D341Med (cell line): ENCODE measurements at regions not wholly inside any gene's neighbourhood (a gene's known extent, or its start where the extent isn't known, plus 50 kb on each side); places are given as distances from the start of the nearest gene placed in this dataset.
"Not testable (repeated sequence)": the region's sequence is repeated elsewhere in the genome, so short reads cannot be mapped to it uniquely, and the experiment has no call there.

Source experiments
- DNase-seq: peaks from one replicate; pipeline ENCODE4 v3.0.0; 2012; ENCODE audit warnings: low spot score

DNA sequence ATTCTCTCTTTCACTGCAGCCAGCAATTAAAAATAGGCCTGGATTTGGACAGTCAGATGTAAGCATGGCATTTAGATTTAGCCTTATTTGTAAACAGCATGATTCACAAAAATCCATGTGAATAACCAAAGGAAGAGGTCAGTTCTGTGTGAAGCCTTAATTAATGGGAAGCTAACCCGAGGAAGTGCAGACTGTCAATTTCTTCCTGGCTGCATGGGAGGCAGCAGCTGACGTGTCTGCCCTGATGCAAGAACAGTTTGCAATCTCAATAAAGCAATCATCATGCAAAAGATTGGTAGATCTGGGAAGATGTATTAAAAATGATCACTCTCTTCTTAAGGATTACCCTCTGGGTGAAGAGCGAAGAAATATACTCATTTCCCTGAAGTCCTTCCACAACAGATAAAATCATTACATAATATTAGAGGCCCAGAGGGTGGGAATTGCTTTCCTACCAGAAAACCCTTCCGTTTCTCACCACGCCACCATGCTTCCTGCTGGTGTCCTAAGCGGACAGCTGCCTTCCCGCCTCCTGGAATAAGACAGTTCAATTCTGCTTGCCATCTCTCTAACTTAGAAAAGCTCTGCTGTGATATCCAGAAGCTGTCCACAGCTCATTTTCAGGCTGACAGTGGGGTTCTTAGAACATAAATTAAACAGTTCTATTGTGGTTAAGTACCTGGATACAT is 526.7 kb upstream of the NRP1 start:
- DNase-seq: no peak

DNA sequence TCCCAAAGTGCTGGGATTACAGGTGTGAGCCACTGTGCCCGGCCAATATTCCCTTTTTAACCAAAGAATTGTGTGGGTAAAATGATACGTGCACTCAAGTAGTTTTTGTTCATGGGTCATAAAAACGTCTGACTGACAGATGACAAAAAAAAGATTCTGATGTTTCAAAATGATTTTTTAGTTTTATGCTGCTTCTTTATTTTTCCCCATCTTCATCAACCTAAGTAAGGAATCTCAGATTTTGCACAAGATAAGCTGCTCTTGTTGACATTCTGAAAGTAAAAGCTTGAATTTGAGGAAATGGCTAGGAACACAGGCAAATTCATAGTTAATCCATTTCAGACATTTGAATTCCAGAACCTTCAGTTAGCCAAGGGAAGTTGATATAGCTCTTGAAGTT is 526.1 kb upstream of the NRP1 start:
- DNase-seq: no peak

DNA sequence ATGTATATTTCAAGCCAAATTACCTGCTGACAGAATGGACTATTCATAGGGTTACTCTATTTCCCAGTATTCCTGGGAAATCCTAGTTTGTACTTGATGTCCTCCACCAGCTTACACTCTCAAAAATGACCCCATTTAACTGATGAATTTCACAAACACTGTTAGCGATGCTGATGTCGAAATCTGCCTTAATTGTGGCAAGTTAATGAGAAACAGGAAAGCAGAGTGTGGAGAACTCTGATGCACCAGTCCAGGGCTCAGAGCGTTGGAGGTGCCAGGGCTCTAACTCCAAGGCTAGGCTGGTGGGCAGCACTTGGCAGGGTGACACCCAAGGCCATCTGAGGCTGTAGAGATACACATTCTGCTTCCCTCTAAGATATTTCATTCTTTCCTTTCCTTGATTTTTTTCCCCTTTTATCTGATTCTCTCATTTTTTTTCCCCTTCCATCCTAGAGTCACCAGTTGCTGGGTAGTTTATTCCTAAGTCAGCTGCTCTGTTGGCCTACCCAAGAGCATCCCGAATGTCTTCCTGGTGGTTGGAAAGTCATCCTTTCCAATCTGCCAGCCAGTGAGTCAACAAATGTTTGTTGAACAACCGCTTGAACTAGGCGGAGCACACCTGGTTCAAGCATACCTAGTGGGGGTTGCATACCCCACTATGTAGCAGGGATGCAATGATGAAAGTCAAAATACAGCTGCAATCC is 525.0 kb upstream of the NRP1 start:
- no peak for DNase-seq

DNA sequence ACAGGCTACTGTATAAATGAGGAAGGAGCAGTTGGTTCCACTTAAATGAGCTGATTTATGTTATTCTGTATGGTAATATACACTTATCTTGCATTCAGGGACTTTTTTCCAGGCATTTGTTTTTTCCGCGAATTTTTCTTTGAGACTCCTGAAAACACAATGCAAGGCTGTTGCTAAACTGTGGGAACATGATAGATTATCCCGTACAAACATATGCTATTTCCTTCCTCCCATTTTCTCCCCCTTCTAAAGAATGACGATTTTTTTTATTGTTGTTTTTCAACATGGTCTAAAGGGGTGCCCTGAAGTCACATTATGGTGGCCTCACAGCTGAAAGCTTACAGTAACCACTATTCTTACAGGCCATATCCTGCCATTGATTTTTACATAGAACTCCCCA is 523.9 kb upstream of the NRP1 start:
- no peak for DNase-seq

DNA sequence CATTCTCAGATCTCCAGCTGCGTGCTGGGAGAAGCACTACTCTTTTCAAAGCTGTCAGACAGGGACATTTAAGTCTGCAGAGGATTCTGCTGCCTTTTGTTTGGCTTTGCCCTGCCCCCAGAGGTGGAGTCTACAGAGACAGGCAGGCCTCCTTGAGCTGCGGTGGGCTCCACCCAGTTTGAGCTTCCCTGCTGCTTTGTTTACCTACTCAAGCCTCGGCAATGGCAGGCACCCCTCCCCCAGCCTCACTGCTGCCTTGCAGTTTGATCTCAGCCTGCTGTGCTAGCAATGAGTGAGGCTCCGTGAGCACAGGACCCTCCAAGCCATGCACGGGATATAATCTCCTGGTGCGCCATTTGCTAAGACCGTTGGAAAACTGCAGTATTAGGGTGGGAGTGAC is 518.8 kb upstream of the NRP1 start:
- DNase-seq: not testable (repeated sequence)

DNA sequence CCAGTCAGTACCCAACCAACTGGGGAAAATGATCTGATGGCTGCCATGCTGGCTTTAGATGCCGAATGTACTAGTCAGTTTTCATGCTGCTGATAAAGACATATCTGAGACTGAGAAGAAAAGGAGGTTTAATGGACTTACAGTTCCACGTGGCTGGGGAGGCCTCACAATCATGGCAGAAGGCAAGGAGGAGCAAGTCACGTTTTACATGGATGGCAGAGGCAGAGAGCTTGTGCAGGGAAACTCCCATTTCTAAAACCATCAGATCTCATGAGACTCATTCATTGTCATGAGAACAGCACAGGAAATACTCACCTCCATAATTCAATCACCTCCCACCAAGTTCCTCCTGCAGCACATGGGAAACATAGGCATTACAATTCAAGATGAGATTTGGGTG is 508.9 kb upstream of the NRP1 start:
- no peak for DNase-seq

DNA sequence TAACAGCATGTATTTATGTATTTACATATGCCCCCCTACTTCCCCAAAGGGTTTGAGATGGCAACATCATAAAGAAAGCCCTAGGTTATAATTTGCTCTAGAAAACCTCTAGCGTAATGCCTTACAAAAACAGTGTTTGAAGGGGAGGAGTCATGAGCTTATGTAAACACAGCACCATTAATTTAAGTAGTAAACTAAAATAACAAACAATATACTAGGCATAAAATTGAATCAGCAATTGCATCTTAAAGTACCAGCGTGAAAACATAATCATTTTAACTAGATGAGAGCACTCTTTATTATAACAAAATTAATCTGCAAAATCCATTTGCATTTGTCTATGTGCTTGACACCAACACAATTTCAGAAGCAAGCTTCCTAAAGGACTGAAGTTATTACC is 507.2 kb upstream of the NRP1 start:
- no peak for DNase-seq

DNA sequence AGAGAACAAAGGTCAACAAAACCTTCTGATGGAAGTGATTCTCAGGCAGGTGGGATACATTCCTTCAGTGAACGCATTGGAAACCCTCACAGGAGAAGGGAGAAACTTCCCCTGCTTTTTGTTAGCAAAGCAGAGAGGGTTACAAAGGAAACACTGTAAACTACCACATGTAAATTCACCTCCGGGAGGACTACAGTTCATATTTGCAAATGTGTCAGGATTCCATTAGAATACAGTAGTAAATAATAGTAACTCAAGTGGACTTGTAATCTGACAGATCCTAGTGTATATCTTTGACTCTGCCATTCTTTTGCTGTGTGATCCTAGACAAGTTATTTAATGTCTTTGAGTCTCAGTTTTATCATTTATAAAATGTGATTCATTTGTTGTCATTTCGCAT is 504.3 kb upstream of the NRP1 start:
- DNase-seq: no peak

DNA sequence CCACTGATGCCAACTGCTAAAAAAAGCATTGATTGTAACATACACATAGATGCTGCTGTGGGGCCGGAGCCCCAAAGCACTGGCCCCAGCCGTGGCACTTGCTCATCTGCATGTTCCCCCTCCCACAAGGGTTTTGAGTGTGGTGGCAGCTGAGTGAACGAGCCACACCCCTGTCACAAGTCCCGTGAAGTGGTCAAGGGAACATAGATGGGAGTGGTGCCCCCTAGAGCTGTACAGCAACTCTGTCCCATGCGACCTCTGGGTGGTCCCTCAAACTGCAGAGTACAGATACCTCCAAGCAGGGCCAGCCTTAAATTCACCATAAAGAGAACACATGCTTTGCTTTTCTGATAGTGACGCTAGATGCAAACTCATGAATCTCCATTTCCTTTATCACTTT is 503.3 kb upstream of the NRP1 start:
- no peak for DNase-seq

DNA sequence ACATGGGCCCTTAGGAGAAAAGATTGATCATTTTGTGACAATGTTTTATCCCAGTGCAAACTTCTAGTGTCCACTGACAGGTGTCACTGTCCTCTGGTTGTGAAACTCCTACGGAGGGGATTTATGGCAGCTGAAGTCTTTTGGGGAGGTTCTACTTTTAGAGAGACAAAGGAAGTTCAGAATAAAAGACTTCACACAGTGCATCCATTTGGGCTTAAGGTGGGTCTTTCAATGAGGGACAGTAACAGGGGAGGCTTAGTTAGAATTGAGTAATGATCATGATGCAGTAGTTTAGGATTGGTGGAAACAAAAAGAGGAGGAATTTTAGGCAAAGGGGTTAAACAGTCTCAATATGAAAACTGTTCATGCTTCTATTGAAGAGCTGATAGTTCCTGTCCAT is 501.1 kb upstream of the NRP1 start:
- DNase-seq: no peak

DNA sequence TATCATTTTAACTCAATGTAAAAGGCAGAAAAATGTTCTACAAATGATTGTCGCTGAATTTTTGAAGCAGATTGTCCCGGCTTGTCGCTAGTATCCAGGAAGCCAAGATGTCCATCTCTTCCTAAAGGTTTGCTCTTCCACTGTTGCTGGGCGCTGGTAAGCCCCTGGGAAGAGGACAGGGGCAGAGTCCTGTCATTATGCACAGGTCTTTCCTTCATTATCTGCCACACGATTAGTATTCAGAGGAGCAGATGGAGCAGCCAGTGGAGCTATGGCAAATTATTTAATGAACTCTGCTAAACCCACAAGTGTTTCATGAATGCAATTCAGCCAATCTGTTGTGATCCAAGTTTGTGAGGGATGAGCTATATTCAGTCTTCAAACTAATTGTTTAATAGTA is 499.1 kb upstream of the NRP1 start:
- DNase-seq: no peak

DNA sequence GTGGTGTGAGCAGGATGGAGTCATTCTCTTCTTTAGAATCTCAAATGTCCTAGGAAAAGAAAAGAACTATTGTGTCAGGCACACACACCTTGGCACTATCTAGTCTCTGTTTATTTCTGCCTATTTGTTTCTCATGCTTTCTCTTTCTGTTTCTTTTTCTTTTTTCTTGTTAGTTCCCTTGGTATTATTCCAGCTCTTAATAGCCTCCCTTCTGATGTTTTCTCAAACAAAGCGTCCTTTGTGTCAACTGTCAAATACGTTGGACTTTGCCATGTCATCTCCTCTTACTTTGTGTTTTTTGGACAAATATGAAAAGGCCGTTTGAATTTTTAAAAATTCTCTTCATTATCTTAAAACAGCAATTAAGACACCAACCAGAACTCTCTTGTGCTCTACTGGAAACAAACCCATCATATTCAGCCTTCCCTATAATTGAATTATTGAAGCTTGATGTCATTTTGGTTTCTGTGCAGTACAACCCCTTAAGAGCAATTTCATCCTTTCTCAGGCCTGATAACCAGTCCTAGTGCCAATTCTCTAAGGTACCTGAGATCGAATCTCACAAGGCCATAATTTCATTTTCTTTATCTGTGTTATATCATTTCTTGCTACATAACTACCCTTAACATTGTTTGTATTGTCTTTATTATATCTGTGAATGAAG is 497.8 kb upstream of the NRP1 start:
- DNase-seq: no peak

DNA sequence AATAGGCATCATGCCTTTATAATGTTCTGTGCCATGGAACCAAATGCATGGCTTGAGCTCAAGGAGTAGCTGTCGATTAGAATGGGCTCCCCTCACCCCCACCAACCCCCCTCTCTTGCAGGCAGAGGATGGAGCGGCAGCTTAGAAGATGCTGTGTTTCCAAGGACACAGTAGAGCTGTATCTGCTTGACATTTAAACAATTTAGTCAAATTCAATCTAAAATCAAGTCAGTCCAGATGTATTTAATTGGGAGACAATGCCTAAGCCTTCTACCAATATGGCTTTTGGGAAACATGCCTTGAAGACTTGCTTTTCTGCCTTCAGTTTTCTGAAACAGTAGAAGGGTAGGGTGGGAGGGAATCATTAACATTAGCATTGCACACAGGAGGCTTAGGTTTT is 497.1 kb upstream of the NRP1 start:
- DNase-seq: no peak

DNA sequence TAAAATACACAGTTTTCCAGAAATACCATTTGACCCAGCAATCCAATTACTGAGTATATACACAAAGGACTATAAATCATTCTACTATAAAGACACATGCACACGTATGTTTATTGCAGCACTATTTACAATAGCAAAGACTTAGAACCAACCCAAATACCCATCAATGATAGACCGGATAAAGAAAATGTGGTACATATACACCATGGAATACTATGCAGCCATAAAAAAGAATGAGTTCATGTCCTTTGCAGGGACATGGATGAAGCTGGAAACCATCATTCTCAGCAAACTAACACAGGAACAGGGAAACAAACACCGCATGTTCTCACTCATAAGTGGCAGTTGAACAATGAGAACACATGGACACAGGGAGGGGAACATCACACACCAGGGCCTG is 495.4 kb upstream of the NRP1 start:
- not testable (repeated sequence) for DNase-seq

DNA sequence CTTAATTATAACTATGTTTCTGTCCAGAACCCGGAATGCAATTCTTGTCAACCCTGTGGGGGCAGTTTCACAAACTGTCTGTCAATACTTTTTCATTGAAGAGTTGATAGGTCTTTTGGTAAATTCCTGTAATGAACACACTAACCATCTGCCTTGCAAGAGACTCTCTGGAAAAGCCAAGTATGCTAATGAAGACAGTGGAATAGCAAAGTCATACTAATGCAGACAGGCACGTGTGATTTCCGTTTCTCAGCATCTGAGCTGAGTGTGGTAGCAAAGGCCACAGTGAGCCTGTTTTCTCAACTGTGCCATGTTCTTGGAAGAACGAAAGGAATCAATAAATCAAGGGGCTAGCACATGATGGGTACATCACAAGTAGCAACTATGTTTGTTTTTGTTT is 494.1 kb upstream of the NRP1 start:
- no peak for DNase-seq

DNA sequence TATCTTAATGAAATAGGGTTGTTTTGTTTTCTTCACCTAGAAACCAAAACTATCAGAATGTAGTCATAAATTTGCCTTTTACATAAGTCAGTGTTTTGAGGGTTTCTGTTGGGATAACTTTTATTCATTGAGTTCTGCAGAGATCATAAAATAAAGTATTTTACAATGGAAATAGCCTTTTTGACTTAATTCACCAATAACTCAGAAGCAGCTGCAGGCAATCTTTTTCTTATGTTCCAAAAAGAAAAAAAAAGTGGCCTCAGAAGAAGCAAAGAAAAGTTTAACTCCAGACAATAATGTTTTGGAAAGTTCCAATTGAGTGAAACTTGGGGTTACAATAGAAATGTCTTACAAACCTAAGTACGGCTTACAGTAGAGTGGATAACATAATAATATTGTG is 491.7 kb upstream of the NRP1 start:
- no peak for DNase-seq

DNA sequence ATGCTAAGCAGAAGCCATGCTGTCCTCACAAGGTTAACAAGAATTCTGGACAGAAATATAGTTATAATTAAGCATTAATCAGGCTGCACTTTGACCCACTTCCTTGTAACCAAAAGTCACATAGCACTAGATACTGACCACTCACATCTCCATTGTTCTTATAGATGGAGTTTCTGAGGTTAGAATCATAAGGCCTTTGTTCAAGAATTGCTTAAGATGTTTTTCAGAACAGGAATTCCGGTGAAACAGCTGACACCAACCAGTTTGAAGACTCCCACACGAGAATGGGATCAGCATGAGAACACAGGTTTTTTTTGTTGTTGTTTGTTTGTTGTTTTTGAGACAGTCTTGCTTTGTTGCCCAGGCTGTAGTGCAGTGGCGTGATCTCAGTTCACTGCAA is 488.3 kb upstream of the NRP1 start:
- no peak for DNase-seq

DNA sequence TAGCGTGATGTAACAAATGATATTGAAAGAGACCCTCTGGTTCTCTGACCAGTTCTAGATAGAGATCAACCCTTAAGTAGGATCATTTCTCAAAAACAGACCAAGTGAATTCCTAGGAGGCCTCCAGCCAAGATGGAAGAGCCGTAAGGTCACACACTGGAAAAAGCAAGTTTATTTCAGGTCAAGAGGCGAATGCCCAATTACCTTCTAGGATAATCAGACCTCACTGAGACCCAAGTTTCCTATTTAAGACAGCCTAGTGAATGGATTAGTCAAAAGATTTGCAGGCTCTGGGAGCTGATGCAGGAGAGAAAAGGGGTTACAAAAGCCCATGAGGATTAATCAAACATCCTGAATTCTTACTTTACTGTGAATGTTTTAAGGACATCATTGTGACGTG is 486.1 kb upstream of the NRP1 start:
- DNase-seq: no peak

DNA sequence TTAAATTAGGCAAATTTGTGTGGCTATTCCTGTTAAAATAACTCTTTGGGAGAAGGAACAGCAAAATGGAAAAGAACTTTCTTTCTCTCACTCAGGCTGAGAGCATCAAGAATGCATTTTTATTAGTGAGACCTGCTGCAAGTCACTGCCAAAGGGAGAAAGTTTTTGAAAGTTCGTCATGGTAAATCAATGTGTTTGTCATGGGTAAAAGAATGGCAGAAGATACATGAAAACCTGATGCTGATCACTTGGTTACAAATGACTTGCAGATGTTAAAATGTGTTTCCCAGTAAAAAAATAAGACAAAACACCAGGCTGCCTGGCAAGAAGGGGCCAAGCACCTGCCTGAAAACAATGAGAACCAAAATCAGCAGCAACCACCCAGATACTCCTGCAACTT is 484.7 kb upstream of the NRP1 start:
- DNase-seq: no peak

DNA sequence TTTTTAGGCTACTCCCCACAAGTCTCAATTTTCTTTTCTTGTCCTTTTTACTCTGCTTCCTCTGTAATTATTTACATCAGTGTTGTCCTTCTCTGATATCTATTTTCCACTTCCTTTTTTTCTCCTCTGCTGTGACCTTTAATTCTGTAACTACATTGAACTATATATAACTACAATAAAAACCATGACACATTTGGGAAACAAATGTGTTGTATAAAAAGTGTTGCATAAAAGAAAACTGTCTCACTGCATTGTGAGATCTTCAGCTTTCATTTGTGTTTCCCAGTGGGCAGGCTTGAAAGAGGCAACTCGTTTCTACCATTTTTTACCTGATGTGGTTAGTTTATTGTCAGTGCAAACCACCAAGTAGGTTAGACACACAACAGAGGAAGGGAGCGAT is 483.9 kb upstream of the NRP1 start:
- DNase-seq: no peak

DNA sequence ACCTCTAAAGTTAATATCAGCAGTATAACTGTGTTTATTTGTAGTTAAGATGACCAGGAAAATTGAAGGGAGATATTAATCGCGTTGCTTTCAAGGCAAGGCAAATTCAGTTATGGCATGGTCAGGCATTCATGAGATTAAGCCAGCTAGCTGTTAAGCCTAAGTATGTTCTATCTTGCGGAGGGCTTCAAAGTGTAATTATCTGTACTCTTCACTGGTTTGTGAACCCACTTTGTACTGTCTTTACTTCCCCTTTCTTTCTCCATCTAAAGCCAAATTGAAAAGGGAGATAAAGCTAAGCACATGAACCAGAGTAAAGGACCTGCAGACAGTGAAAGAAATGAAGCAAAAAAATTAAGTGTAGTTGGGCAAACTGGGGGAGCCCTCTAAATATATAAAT is 483.1 kb upstream of the NRP1 start:
- no peak for DNase-seq

DNA sequence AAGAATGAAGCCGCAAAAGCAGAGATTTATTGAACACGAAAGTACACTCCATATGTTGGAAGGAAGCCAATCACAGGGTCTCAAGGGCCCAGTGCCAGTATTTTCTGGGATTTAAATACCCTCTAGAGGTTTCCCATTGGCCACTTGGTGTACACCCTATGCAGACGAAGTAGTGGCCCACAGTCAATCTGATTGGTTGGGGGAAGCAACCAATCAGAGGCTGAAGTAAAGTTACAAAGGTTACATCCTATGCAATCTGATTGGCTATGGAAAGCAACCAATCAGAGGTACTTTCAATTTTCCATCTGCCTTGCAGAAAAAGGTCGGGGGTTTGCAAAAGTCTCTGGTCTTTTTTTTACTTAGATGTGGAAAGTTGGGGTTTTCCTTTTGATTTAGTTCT is 481.3 kb upstream of the NRP1 start:
- DNase-seq: no peak

DNA sequence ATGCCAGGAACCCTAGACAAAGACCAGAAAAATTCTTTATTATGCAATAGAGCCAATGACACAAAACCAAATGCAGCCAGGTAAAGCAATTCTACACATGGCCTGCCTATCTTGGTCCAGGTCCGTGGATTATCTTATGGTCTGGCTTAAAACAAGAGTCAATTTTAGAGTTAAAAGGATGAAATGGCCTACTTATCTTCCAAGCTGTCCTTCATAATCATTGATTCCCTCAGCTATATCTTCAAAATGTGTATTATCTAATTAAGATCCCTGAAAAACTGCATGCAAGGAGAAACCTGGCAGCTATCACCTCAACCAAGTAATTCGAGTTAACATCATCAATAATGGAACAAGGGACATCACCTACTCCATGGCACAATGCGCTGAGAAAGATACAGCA is 479.4 kb upstream of the NRP1 start:
- DNase-seq: no peak

DNA sequence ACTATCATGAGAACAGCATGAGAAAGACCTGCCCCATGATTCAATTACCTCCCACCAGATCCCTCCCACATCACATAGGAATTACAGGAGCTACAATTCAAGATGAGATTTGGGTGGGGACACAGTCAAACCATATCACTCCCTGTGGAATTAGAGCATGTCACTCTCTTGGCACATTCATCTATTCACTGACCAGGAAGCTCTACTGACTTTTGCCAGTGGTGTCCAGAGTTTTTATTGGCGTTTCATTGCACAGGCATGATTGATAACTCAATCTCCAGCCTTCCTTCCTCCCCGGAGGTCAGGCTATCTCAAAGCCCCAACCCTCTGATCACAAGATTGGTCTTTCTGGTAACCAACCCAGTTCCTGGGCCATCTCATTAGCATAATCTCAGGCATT is 478.9 kb upstream of the NRP1 start:
- DNase-seq: no peak
